COR-L47 (cell line): ENCODE measurements at regions not wholly inside any gene's neighbourhood (a gene's known extent, or its start where the extent isn't known, plus 50 kb on each side); places are given as distances from the start of the nearest gene placed in this dataset.
"Not testable (repeated sequence)": the region's sequence is repeated elsewhere in the genome, so short reads cannot be mapped to it uniquely, and the experiment has no call there.

Experiments
- DNase-seq: peaks from one replicate; lab custom pipeline; 2025; lab: John Stamatoyannopoulos, UW

- no peak for DNase-seq
Observed at GRCh38 chr7:69193061-69193460, 405.2 kb upstream of the AUTS2 start.

DNA sequence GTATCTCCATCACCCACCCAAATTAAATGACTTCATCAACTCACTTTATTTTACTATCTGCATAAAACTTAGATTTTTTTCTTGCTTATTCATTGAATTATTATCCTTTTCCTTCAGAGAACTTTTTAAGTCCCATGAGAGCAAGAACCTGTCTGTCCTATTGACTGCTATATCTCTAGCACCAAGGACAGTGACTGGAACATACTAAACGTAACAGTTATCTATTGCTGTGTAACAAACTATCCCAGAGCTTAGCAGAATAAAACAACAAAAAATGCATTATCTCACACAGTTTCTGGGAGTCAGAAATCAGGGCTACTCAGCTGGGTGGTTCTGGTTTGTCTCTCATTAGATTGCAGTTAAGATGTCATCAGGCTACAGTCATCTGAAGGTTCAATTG is 401.7 kb upstream of the AUTS2 start:
- no peak for DNase-seq

GRCh38 chr7:69198250-69198649 is 400.0 kb upstream of the AUTS2 start:
- DNase-seq = no peak

GRCh38 chr7:69199041-69199440 is 399.2 kb upstream of the AUTS2 start:
- no peak for DNase-seq

- DNase-seq = peak; percentile 13
Observed at GRCh38 chr7:69199661-69200060, 398.6 kb upstream of the AUTS2 start.

- no peak for DNase-seq
Observed at GRCh38 chr7:69203871-69204270, 394.4 kb upstream of the AUTS2 start.

DNA sequence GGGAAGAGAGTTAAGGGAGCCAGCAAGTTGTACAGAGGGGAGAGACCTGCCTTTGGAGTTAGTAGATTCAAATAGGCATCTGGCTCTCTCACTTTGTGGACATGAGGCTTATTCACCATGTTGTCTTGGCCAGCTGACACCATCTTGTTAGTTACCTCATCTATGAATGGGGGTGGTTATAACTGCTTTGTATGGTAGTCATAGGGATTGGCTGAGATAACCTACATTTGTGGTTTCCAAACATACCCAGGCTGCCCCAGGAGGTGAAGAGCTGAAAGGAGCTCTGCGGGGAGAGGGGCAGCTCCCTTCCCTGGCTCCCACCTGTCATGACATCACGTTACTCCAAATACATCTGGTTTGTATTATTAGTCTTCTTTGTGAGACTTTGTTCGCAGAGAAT is 393.3 kb upstream of the AUTS2 start:
- no peak for DNase-seq

GRCh38 chr7:69205581-69205980 is 392.7 kb upstream of the AUTS2 start:
- DNase-seq = no peak

GRCh38 chr7:69208276-69208675 is 390.0 kb upstream of the AUTS2 start:
- DNase-seq = no peak

DNA sequence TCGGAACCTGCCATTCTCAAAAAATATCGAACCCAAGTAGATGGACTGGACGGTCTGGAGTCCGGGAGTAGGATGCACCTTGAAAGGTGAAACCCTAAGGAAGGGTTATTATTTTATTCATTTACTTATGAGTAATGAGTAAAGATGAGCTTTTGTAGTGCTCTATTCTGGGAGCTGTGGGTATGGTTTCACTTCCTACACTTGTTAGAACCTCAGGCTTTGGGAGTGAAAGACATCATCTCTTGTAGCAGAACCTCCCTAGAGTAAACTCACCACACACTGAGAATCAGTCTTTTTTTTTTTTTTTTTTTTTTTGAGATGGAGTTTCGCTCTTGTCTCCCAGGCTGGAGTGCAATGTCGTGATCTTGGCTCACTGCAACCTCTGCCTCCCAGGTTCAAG is 389.4 kb upstream of the AUTS2 start:
- DNase-seq = no peak

- DNase-seq = no peak
Observed at GRCh38 chr7:69211336-69211735, 386.9 kb upstream of the AUTS2 start.

DNA sequence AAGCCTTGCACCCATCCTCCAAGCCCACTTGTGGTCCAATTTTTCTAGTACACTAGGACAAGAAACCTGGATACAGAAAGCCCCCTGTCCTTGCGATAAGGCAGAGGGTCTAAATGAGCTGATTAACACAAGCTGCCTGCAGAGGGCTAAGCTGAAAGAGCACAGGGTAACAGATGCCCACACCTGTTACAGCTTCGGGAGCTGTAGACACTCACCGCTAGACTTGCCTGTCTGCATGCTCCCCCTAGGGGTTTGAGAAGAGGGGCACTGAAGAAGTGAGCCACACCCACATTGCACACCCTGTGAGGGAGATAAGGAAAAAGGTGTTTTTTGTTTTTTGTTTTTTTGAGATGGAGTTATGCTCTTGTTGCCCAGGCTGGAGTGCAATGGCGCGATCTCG is 386.5 kb upstream of the AUTS2 start:
- DNase-seq = peak; percentile 52

DNA sequence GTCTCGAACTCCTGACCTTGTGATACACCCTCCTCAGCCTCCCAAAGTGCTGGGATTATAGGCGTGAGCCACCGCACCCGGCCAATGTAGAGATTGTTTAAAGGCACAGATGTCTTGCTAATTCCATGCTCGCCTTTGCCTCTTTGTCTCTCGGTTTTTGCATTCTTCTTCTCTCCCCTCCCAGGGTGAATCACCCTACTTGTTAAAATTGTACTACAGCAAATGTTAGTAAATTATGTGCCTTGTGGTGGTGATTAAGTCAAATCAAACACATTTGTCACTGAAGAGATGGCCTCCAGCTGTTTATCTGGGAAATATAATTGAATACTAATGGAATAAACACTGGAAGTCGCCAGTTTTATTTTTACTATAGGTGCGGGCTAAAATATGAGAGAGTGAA is 384.4 kb upstream of the AUTS2 start:
- peak; percentile 47 for DNase-seq

DNA sequence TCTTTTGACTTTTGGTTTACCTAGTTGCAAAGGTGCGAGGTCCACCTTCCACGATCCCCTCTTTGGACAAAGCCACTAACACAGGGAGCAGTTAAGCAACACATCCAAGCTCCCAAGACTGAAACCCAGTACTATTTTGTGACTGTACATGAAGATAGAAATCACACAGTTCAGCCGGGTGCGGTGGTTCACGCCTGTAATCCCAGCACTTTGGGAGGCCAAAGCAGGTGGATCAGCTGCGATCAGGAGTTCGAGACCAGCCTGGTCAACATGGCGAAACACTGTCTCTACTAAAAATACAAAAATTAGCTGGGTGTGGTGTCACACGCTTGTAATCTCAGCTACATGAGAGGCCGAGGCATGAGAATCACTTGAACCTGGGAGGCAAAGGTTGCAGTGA is 382.8 kb upstream of the AUTS2 start:
- DNase-seq = not testable (repeated sequence)

DNA sequence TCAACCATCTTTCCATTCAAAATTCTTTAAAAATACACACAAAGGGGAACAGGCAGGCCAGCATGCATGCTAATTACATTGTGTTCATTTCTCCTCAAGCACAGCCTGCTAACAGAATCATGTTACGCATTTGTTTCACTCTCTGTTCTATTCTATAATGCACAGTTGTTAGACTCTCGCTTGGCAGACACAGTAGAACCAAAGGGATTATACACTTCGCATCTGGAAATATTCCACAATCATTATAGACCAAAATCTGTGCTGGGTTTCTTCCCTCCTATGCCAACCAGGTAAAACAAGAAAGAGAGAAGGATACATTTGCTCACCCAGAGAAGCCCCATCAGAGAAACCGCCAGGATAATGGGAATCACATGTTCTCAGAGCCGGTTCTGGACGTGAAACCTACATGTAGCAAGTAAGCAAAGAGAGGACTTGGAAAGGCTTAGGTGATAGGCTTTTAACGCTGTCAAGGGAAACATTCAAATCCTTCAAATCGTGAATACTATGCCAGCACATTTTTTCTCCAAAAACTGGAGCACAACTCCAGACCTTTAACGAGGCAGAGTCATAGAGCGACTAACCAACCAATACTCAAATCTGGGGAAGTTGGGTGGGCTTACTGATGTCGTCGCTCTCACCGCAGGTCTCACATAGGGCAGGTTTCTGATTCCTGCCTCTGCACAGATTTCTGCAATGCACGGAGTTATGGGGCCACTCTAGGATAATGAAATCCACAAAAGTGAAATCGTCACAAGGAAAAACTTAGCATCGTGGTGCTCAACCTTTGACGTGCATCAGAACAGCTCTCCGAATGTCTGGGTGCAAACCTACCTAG is 380.5 kb upstream of the AUTS2 start:
- no peak for DNase-seq

DNA sequence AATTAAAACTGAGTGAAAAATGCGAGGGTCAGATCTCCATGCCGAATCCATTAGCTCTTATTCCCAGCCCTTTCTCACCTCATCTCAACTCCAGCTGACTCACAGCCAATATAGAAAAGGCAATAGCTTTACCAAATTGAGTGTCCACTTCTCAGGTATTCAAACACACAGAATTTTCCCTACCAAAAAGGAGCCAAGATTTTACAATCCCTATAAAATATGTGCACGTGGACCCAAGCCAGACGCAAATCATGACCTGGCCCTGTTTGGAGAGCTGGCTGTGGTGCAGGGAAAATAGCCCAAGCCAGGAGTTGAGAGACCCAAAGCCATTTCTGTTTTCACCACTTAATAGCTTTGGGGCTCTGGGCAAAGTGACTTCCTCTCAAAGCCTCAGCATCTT is 379.7 kb upstream of the AUTS2 start:
- no peak for DNase-seq

- DNase-seq = no peak
Observed at GRCh38 chr7:69219381-69219780, 378.9 kb upstream of the AUTS2 start.

DNA sequence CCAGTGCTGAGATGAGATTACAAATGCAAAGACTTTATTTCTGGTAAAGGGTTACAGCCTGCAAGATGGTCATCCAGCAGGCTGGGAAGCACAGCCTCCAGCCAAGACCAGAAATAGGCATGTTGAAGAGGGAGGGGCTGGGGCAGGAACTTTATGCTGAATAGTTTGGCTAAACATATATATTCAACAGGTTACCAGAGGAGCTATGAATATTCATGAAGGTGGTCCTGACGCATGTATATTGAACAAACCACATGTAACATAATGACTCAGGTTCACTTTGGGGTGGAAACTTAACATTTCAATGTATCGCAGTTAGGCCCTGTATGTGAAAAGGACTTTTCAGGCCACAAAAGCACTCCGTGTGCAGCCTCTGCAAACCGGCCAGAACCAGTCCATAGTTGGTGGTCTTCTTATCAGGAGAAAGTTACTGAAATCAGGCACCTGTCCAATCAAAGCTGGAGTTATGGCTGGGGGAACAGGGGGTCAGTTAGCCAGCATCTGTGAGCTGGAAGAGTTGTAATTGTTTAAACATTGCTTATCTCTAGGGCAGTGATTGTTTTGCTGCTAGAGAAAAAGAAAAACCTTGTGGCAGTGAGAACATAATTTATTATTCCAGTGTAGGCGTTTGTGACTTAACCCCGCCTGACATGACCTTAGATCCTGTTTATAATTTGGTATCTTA is 372.9 kb upstream of the AUTS2 start:
- DNase-seq = no peak

- DNase-seq = no peak
Observed at GRCh38 chr7:69228212-69228811, 370.0 kb upstream of the AUTS2 start.

GRCh38 chr7:69232445-69233376 is 365.6 kb upstream of the AUTS2 start:
- DNase-seq = peak; percentile 99

DNA sequence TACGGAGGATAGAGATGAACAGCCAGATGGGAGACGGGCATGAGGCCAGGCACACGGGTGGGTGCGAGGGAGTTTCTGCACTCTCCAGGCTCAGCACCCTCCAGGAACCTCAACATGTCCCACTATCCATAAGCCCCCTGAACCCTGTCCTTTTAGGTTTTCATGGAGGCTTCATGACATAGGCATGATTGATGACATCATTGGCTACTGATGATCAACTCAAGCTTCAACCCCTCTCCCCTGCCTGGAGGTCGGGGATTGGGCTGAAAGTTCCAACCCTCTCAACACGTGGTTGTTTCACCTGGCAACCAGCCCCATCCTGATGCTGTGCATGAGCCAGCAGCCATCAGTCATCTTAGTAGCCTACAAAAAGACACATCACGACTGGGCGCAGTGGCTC is 360.7 kb upstream of the AUTS2 start:
- DNase-seq = no peak

GRCh38 chr7:69243016-69243415 is 355.3 kb upstream of the AUTS2 start:
- no peak for DNase-seq
